ENCODE measurements at regions not wholly inside any gene's neighbourhood (a gene's known extent, or its start where the extent isn't known, plus 50 kb on each side); places are given as distances from the start of the nearest gene placed in this dataset.
"Not testable (repeated sequence)": the region's sequence is repeated elsewhere in the genome, so short reads cannot be mapped to it uniquely, and the experiment has no call there.

GRCh38 chr10:2918489-2918888 is 148.9 kb upstream of the PFKP start:
- no peak for DNase-seq

GRCh38 chr10:2917926-2918325 is 149.4 kb upstream of the PFKP start:
- peak; percentile 29 for DNase-seq

- no peak for DNase-seq
Observed at GRCh38 chr10:2915412-2915811, 151.9 kb upstream of the PFKP start.

GRCh38 chr10:2914741-2915140 is 152.6 kb upstream of the PFKP start:
- no peak for DNase-seq

GRCh38 chr10:2913474-2913873 is 153.9 kb upstream of the PFKP start:
- no peak for DNase-seq

- DNase-seq: no peak
Observed at GRCh38 chr10:2910656-2911055, 156.7 kb upstream of the PFKP start.

- DNase-seq: no peak
Observed at GRCh38 chr10:2909921-2910320, 157.4 kb upstream of the PFKP start.

- DNase-seq: no peak
Observed at GRCh38 chr10:2908851-2909630, 158.3 kb upstream of the PFKP start.

- no peak for DNase-seq
Observed at GRCh38 chr10:2906974-2907373, 160.4 kb upstream of the PFKP start.

GRCh38 chr10:2905851-2906250 is 161.5 kb upstream of the PFKP start:
- no peak for DNase-seq

GRCh38 chr10:2900530-2900929 is 166.8 kb upstream of the PFKP start:
- DNase-seq: no peak

- no peak for DNase-seq
Observed at GRCh38 chr10:2899246-2899951, 167.9 kb upstream of the PFKP start.

GRCh38 chr10:2898509-2898860 is 168.9 kb upstream of the PFKP start:
- DNase-seq: no peak

- DNase-seq: no peak
Observed at GRCh38 chr10:2897619-2898508, 169.5 kb upstream of the PFKP start.

GRCh38 chr10:2896334-2896733 is 171.0 kb upstream of the PFKP start:
- DNase-seq: not testable (repeated sequence)

GRCh38 chr10:2895594-2896196 is 171.7 kb upstream of the PFKP start:
- DNase-seq: no peak

- DNase-seq: no peak
Observed at GRCh38 chr10:2893991-2894390, 173.4 kb upstream of the PFKP start.

GRCh38 chr10:2893158-2893845 is 174.0 kb upstream of the PFKP start:
- no peak for DNase-seq

GRCh38 chr10:2891770-2892124 is 175.6 kb upstream of the PFKP start:
- no peak for DNase-seq

GRCh38 chr10:2891073-2891769 is 176.1 kb upstream of the PFKP start:
- DNase-seq: no peak

GRCh38 chr10:2890093-2890492 is 177.3 kb upstream of the PFKP start:
- no peak for DNase-seq

GRCh38 chr10:2888403-2889004 is 178.8 kb upstream of the PFKP start:
- DNase-seq: no peak

All from NCI-H345 (cell line).